RWPE2 (cell line): ENCODE measurements at regions not wholly inside any gene's neighbourhood (a gene's known extent, or its start where the extent isn't known, plus 50 kb on each side); places are given as distances from the start of the nearest gene placed in this dataset.

Experiments used
- ATAC-seq: fragments of 200-7000 bp; cut with Tn5 transposase; 3 replicates; pipeline ENCODE4 v1.9.1; 2021; ENCODE audit warnings: low read depth
- DNase-seq: peaks from one replicate; pipeline ENCODE4 v3.0.0-alpha.2; 2020; ENCODE audit warnings: low spot score
- H3K27ac ChIP-seq: fragments of 450-650 bp; 2 replicates; pipeline ENCODE4 v1.5.1; 2017; ENCODE audit warnings: mild to moderate bottlenecking; ENCODE audit not compliant: poor library complexity, severe bottlenecking
- H3K27me3 ChIP-seq: fragments of 250-450 bp; sonication (Bioruptor Pico); 2 replicates; pipeline ENCODE4 v1.5.1; 2021; ENCODE audit warnings: mild to moderate bottlenecking, moderate library complexity; ENCODE audit not compliant: insufficient read depth, poor library complexity, severe bottlenecking
- H3K36me3 ChIP-seq: fragments of 250-450 bp; sonication (Bioruptor Pico); 2 replicates; pipeline ENCODE4 v1.5.1; 2020; ENCODE audit warnings: low read depth, mild to moderate bottlenecking, moderate library complexity
- H3K4me1 ChIP-seq: fragments of 250-450 bp; sonication (Bioruptor Pico); 2 replicates; pipeline ENCODE4 v1.5.1; 2021; ENCODE audit warnings: mild to moderate bottlenecking, moderate library complexity; ENCODE audit not compliant: insufficient read depth, poor library complexity, severe bottlenecking
- H3K4me3 ChIP-seq: fragments of 250-450 bp; sonication (Bioruptor Pico); 2 replicates; pipeline ENCODE4 v1.5.1; 2021; ENCODE audit warnings: mild to moderate bottlenecking, moderate library complexity; ENCODE audit not compliant: severe bottlenecking
- H3K9me3 ChIP-seq: fragments of 250-450 bp; sonication (Bioruptor Pico); 2 replicates; pipeline ENCODE4 v1.5.1; 2021; ENCODE audit warnings: mild to moderate bottlenecking, moderate library complexity; ENCODE audit not compliant: severe bottlenecking
- CTCF ChIP-seq: fragments of 450-650 bp; IDR thresholded peaks from one replicate; pipeline ENCODE4 v1.5.1; 2017; ENCODE audit warnings: mild to moderate bottlenecking, moderate library complexity; ENCODE audit not compliant: poor library complexity, severe bottlenecking

- Histone ChIP-seq H3K36me3 (no peaks in the 10 kb centered on the region), H3K27me3 (no peaks in the 10 kb centered on the region), H3K4me3 (no peak overlapping the region), H3K27ac (no peak overlapping the region), H3K4me1 (no peaks in the 10 kb centered on the region), H3K9me3 (no peaks in the 10 kb centered on the region)
- TF ChIP-seq CTCF, result no peak
- ATAC-seq (no peak), DNase-seq (no peak)
Measured at GRCh38 chr4:22336822-22337221, 179.0 kb downstream of the ADGRA3 start.

GRCh38 chr4:22334155-22334554 is 181.7 kb downstream of the ADGRA3 start:
- ATAC-seq, result peak; percentile 23; the same call in 1 of the 3 replicates
- H3K4me1 ChIP-seq, result no peaks in the 10 kb centered on the region
- H3K9me3 ChIP-seq, result no peaks in the 10 kb centered on the region
- no peak overlapping the region for H3K27ac ChIP-seq
- TF ChIP-seq CTCF, result no peak
- no peak for DNase-seq
- no peak overlapping the region for H3K4me3 ChIP-seq
- no peaks in the 10 kb centered on the region for H3K36me3 ChIP-seq
- H3K27me3 ChIP-seq, result no peaks in the 10 kb centered on the region

GRCh38 chr4:22324422-22324821 is 191.4 kb downstream of the ADGRA3 start:
- H3K9me3 ChIP-seq, result no peaks in the 10 kb centered on the region
- H3K4me1 ChIP-seq, result no peaks in the 10 kb centered on the region
- H3K27ac ChIP-seq, result no peak overlapping the region
- H3K4me3 ChIP-seq, result no peak overlapping the region
- no peak for ATAC-seq
- H3K27me3 ChIP-seq, result no peaks in the 10 kb centered on the region
- no peak for DNase-seq
- no peaks in the 10 kb centered on the region for H3K36me3 ChIP-seq
- TF ChIP-seq CTCF, result no peak

- TF ChIP-seq CTCF, result no peak
- ATAC-seq, result no peak
- Histone ChIP-seq H3K27ac (no peak overlapping the region), H3K9me3 (no peaks in the 10 kb centered on the region), H3K4me3 (no peak overlapping the region), H3K36me3 (no peaks in the 10 kb centered on the region), H3K27me3 (no peaks in the 10 kb centered on the region), H3K4me1 (no peaks in the 10 kb centered on the region)
- DNase-seq, result no peak
Measured at GRCh38 chr4:22323691-22324090, 192.2 kb downstream of the ADGRA3 start.

GRCh38 chr4:22322996-22323395 is 192.9 kb downstream of the ADGRA3 start:
- Histone ChIP-seq H3K27me3 (no peaks in the 10 kb centered on the region), H3K36me3 (no peaks in the 10 kb centered on the region), H3K9me3 (no peaks in the 10 kb centered on the region), H3K4me3 (no peak overlapping the region), H3K4me1 (no peaks in the 10 kb centered on the region), H3K27ac (no peak overlapping the region)
- TF ChIP-seq CTCF, result no peak
- ATAC-seq (no peak), DNase-seq (no peak)
